M059J (cell line): ENCODE measurements at regions not wholly inside any gene's neighbourhood (a gene's known extent, or its start where the extent isn't known, plus 50 kb on each side); places are given as distances from the start of the nearest gene placed in this dataset.

Experiments
- DNase-seq: peaks from one replicate; pipeline ENCODE4 v3.0.0-alpha.2; 2012; ENCODE audit warnings: low read depth

DNA sequence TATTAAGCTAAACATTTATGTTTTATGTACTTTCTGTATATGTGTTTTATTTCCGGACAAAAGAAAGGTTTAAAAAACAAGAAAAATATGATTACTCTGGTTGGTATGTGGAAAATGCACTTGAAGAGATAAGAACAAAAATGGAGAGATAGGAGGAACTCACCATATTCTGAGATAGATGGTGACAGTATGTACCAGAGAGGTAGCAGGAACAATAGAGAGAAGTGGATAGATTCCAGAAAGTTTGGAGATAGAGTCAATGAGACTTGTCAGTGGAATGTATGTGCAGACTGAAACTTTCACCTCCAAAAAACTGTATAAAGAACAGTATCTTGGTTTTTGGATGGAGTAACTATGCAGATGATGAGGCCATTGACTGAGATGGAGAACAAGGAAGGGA is 105.6 kb upstream of the FSHR start:
- no peak for DNase-seq

DNA sequence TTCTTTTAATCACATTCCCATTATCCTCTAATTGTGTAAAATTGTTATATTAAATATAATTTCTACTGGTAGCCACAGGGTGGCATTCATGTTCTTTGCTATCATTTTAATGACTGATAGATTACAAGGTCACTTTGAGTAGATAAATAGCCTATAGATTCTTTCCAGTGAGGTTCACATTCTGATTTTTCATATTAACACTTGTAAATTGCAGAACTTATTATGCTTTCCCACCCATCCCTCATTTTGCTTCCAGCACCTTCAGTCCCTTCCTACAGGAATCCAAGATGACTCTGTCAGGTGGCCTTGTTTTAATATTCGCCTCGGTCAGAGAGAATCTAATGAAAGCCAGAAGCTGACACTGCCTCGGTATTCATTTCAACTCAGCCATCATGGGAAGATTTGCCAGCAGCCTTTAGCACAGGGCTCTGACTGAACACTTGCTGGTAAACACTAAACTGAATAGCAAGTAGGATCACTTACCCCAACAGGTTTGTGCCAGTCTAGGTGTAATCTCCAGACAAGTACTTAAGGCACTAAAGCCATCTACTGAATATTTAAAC is 101.2 kb upstream of the FSHR start:
- DNase-seq: no peak

DNA sequence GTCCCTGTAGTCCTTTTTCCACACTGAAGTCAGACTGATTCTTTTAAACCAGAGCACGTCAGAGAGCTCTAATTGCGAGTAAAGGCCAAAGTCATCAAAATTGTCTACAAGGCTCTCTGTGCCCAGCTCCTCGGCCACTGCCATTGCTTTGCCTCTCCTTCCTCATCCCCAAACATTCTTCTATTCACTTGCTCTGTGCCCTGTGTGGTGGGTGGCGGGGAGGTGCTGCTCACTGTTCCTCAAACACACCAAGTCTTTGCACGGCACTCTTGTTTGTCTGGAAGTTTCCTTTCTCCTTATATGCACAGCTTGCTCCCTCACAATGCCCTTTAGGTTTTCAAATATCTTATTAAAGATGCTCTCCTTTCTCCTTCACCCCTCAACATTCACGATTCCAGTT is 100.1 kb upstream of the FSHR start:
- no peak for DNase-seq

DNA sequence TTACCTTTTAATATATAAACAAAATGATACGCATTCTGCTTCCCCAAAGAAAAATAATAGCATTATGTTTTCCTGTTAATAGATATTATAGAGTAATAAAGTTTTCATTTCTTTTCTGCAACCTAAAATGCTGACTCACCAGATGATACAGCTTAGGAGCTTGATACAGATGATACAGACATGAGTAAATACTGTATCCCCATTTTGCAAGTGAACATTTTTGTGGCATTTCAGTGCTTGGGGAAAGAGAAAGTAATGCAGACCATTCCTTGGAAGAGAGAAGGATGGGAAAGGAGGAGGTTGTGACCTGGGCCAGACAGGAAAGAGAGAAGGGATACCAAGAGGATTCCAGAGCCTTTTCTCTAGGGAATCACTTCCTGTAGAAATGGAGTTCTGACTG is 97.5 kb upstream of the FSHR start:
- peak; percentile 41 for DNase-seq

DNA sequence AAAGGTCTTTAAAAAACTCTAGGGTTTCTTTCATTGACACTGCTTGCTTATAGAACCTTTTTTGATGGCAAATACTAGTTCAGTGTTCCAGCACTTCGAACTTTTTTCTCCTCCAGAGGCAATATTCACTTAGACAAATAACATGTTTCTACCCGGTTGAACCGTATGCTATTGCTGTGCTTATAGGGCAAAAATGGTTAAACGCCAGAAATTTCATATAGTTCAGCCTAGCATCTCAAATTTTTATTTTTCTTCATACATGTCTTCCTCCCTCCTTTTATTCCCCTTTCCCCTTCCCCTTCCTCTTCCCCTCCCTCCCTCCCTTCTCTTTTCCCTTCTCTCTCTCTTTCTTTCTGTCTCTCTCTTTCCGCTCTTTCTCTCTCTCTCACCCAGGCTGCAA is 96.9 kb upstream of the FSHR start:
- DNase-seq: no peak

DNA sequence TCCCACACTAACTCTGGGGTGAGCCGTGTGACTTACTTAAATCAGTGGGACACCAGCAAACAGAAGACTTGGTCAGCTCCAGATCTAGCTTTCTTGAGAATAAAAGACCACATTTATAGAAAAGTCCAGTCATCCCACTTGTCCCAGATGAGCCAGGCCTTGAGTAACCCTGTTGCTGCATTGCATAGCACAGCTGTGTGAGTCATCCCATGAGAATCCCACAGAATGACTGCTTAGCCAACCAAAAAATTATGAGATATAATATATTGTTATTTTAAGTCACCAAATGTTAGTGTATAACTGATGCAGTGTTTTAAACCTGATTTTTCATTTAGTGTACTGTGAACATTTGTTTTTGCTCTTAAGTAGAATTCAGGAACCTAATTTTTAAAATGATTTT is 94.2 kb upstream of the FSHR start:
- DNase-seq: peak; percentile 82

DNA sequence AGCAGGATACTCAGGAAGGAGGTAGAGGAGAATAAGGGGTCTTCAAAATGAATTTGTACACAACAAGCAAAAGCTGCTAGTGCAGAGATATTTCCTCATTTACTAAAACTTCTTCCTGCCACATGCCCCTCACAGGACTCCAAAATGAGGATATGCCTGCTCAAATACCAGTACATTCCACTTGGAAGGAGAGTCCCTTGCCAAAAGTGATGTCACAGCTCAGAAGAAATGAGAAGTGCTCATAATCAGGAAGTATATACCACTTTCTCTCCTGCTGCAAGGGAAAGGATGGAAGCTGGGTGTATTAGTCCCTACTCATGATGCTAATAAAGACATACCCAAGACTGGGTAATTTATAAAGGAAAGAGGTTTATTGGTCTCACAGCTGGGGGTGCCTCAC is 87.7 kb upstream of the FSHR start:
- no peak for DNase-seq

DNA sequence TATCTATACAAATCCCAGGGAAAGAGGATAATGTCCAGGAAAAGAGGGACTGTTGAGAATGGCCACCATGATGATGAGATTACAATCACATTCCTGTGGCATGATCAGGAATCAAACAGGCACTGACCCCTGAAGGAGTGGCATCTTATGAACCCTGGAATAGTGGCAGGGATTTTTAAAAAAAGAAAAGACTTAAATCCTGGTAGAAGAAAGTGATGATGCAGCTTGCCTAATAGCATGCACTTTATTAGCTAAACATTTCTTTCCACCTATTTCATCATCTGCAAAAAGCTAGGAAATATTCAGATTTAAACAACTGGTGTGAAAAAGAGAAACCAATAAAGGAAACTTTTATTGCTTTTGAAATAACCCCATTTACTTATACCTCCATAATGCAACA is 87.2 kb upstream of the FSHR start:
- no peak for DNase-seq

DNA sequence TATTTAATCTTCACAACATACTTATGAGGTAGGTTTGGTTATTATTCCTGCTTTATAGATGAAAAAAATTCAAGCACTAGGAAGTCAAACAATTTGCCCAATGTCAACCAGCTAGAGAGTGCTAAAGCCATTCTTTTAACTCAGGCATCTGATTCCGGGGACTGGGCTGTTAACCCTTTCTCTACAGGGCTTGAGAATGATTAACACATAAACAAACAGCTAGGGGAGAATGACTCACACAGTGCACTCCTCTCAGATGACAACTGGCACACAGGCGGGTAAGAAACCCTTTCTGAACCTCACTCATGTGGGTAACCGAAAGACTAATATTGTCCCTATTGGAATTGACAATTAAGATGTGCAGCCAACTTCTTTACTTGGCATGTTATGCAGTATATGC is 86.3 kb upstream of the FSHR start:
- DNase-seq: peak; percentile 25

DNA sequence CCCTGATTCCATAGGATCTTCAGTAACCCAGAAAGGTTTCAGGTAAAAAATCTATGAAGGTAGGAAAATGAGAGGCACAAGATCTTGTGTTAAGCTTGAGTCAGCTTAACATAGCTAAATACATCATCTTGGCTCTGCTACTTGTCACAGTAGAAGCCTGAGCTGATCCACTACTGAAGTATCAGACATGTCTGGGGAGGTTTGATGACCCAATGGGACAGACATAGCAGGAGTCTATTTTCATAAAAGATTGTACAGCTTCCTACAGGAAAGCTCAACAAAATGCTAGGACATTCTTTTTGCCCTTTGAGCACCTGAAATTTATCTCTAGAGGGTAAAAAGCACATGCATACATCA is 84.3 kb upstream of the FSHR start:
- DNase-seq: no peak

DNA sequence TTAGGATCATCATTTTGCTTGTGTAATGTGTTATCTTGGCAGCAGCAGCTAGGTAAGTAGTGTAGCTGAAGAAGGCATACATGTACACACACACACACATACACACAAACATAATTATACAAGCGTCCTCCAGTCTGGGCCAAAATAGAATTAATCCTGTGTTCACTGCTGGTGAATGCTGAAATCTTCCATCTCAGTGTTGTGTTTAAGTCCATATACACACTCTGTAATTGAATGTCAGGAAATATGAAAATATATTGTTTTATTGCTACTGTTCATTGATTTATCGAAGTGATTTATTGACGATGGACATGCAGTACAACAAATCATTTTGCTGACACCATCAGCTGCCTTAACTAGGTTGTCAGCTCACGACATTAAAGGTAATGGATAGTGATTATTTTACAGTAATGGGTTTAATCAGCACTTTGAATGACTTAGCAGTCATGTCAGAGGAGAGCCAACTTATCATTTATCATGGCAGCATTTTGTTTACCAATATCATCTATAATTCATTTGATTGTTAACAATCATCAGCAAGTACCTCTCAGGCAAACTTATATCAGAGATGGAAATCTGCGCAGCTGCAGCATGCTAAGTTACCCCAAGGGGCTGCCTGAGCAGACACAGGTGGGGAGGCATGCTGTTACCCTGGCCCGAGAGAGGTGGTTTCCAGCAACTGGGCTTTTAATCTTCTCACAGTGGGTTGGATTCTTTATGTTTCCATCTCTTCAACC is 83.7 kb upstream of the FSHR start:
- DNase-seq: no peak

DNA sequence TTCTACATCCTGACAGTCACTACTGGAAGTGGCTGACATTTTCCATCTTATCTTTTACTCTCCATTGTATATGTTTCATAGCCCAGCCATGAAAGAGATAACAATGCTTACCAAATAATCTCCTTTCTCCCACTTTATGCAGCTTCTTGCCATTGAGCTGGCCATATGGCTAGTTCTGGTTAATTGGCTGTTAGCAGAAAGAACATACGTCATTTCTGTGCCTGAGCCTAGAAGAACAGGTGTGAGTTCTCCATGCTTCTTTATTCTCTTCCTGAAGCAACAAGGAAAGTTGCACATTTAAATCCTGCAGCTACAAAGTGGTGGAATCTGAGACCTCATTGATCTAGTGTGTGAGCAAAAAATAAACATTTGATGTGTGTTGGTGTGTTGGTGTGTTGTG is 82.0 kb upstream of the FSHR start:
- no peak for DNase-seq

DNA sequence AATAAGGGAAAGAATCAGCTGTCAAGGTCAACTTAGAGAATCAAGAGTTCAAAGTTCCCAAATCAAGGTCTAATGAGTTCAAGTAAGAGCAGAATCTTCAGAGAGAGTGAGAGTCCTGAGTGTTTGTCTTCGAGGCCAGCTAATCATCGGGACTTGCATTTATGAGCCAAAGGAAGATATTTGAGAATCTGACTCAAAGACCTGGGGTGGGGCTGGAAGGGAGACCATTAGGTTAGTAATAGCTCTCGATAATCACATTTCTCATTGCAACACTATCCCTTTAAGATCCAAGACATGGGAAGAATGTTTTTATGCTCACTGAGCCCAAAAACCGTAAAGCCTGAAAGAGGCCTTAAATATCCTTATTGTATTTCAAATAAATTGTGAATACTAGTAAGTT is 72.0 kb upstream of the FSHR start:
- no peak for DNase-seq

DNA sequence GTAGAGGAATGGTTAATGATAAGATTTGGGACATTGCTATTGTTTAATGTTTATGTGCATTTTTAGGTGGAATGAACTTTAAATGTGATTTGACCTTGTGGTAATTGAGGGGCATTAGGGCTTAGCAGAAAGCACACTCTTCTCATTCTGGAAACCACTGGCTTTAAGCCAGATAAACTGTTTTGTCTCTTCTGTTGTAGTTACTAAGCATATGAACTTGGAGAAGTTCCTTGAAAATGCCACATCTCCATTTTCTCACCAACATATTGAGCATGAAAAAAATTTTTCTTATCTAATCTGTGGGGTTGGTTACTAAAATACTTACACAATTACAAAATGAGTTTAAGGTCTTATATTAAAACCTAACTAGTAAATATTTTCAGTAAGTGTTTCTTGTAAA is 70.8 kb upstream of the FSHR start:
- no peak for DNase-seq

DNA sequence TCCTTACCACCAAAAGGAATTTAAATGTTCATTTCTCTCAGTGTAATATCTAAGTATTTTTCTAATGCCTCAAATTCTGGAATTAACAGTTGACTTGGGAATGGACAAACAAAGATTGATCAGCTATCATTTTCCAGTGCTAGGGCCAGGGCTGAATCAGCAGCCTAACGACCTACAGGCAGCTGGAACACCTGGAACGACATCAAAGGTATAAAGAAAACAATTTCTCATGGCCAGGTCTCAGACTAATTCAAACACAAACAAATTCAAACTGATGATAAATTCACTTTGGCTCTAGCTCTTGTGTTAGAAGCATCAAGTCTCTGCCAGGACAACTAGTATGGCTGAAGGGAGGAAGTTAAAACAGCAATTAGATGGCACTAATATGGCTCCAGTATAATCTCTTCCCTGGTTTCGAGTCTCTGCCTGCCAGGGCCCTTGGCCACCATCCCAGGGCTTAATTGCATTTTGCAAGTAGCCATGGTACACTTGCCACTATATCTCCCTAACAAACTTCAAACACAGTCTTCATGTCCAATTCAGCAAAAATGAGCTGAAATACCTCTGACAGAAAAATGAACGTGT is 70.2 kb upstream of the FSHR start:
- no peak for DNase-seq

DNA sequence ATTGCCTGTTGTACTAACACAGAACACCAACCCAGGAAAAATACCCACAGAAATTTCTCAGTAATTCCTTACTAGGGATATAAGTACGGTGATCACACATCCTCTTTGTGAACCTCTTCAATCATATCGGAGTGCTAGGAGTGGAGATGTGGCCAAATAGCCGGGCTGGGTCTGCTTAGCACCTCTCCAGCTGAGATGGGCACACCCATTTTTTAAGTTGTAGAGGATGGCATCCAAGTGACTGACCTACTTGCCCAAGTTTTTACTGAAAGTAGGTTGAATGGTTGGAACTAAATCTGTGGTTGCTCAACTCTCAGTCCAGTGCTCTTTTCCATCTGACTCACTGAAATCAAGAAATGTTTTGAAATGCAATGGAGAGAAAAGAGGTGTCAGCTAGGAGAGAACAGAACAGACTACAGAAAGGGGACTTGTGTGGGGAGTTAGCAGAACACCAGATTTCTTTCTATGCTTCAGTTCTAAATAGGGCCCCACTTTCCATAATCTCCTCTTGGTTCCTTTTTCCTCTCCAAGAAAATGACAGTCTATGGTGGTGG is 68.7 kb upstream of the FSHR start:
- no peak for DNase-seq

DNA sequence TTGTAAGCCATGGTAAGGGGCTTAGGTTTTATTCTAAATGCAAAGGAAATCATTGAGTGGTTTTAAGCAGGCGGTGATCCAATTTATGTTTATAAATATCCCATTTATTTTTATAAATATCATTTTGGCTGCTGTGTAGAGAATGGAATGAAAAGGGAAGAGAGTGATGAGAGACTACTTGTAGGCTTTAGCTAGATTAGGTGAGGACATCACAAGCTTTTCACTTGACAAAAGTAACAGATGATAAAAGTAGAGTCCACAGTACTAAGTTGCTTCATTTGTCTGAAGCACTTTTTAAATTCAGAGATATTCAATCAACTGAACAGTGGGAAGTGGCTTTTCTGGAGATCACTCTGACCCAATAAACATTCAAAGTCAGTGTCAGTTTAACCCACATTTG is 65.4 kb upstream of the FSHR start:
- no peak for DNase-seq

DNA sequence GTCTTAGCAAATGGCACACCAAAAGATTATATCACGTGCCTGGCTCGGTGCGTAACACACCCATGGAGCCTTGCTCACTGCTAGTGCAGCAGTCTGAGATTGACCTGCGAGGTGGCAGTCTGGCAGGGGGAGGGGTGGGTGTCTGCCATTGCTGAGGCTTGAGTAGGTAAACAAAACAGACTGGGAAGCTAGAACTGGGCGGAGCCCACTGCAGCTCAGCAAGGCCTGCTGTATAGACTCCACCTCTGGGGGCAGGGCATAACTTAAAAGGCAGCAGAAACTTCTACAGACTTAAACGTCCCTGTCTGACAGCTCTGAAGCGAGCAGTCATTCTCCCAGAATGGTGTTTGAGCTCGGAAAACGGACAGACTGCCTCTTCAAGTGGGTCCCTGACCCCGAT is 55.9 kb upstream of the FSHR start:
- DNase-seq: no peak

DNA sequence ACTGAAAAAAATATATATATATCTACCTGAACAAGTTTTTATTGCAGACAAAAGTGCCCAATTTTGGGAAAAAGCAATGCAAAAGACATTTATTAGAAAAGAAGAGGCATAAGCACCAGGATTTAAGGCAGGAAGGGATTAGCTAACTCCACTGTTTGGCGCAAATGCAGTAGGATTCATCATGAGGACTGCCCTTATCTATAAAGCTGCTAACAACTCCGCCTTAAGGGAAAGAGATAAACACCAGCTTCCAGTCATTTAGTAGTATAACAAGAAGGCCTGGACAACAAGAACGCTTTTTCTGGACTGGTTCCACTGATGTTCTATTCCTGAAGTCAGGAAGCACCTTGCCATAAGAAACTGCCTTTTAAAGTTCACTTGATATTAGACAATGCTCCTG is 52.9 kb upstream of the FSHR start:
- no peak for DNase-seq
